ENCODE measurements at regions not wholly inside any gene's neighbourhood (a gene's known extent, or its start where the extent isn't known, plus 50 kb on each side); places are given as distances from the start of the nearest gene placed in this dataset.

- DNase-seq (ENCODE audit: low read depth): no peak
Observed at GRCh38 chr1:118246646-118247045, 61.6 kb upstream of the SPAG17 start.

- DNase-seq (ENCODE audit: low read depth): no peak
Observed at GRCh38 chr1:118244194-118244593, 59.2 kb upstream of the SPAG17 start.

- DNase-seq (ENCODE audit: low read depth): no peak
Observed at GRCh38 chr1:118243269-118243668, 58.2 kb upstream of the SPAG17 start.
